ENCODE measurements at regions not wholly inside any gene's neighbourhood (a gene's known extent, or its start where the extent isn't known, plus 50 kb on each side); places are given as distances from the start of the nearest gene placed in this dataset.

DNA sequence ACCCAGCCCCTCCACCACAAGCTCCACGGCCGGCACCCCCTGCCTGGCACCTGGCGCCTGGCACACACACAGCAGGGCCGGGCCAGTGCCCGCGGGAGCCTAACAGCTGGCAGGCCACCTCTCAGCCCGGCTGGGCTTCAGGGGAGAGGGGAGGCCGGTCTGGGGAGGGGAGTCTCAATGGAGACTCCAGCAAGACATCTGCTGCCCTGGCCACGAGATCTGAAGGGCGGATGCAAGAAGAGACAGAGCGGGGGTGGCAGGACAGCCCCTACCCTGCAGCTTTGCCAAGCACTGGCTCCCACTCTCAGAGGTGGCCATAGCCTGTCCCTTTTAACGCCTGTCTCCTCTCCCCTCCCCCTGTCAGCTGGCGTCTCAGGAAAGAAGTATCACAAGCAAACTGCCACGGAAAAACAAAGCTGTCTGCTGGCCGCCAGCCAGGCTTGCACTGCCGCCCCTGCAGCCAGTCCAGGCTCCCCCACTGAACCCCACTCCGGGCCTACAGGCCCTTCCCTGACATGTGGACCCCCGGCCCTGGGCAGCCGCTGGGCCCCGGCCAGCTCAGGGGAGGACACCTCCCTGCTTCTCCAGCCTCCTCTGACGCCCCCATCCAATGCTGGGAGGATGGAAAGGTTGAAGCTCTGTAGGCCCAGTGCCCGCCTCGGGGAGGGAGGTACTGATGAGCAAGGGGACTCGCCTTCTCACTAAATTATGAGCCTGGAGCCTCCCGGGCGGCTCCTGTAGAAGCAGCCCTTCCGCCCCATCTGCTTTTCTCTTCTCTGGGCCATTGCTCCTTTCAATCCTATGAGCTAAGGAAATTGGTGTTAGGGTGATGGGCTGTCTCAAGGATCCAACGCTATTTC, 178.4 kb downstream of the ARHGAP12 start:
- TF ChIP-seq, protein P1, sequence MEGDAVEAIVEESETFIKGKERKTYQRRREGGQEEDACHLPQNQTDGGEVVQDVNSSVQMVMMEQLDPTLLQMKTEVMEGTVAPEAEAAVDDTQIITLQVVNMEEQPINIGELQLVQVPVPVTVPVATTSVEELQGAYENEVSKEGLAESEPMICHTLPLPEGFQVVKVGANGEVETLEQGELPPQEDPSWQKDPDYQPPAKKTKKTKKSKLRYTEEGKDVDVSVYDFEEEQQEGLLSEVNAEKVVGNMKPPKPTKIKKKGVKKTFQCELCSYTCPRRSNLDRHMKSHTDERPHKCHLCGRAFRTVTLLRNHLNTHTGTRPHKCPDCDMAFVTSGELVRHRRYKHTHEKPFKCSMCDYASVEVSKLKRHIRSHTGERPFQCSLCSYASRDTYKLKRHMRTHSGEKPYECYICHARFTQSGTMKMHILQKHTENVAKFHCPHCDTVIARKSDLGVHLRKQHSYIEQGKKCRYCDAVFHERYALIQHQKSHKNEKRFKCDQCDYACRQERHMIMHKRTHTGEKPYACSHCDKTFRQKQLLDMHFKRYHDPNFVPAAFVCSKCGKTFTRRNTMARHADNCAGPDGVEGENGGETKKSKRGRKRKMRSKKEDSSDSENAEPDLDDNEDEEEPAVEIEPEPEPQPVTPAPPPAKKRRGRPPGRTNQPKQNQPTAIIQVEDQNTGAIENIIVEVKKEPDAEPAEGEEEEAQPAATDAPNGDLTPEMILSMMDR (IDR thresholded peaks at IDR 0.05): no peak
- Histone ChIP-seq H3K27me3 (no peaks in the 10 kb centered on the region), H3K9me3 (no peaks in the 10 kb centered on the region), H3K27ac (peak overlapping the region; percentile 36 to 53), H3K4me3 (no peak overlapping the region), H3K4me1 (peaks cover 0 to 34% (median 19%) of the 10 kb centered on the region in 4 donors), H3K36me3 (no peaks in the 10 kb centered on the region)
- peak in 1 of 2 donors; percentile 74 for DNase-seq
- intact Hi-C loops (cut with DNase I; ENCODE audit: low total_unique reads): no loop called here

DNA sequence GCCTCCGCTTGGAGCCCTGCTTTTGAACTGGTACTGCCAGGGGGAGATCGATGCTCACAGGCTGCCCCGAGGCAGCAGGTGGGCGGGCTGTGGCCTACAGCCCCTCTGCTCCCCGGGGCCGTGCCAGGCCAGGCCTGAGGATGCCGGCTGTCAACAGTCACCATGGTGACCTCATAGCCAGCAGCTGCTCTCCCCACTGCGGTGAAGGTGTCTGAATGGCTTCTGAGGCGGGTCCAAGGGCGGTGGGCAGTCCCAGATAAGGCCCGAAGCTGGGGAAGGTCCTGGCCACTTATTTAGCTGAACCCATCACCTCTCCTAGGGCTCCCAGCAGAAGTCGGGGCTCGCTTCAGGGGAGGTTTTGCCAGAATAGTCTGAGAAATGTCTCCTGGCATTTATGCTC, 179.3 kb downstream of the ARHGAP12 start:
- Histone ChIP-seq H3K4me1 (peaks cover 0 to 27% (median 14%) of the 10 kb centered on the region in 4 donors), H3K36me3 (no peaks in the 10 kb centered on the region), H3K9me3 (no peaks in the 10 kb centered on the region), H3K27ac (peak overlapping the region; percentile 36 to 53), H3K4me3 (no peak overlapping the region), H3K27me3 (no peaks in the 10 kb centered on the region)
- DNase-seq: peak in 1 of 2 donors; percentile 57
- TF ChIP-seq, protein P1 (IDR thresholded peaks at IDR 0.05): no peak
- intact Hi-C loops (cut with DNase I; ENCODE audit: low total_unique reads): no loop called here

DNA sequence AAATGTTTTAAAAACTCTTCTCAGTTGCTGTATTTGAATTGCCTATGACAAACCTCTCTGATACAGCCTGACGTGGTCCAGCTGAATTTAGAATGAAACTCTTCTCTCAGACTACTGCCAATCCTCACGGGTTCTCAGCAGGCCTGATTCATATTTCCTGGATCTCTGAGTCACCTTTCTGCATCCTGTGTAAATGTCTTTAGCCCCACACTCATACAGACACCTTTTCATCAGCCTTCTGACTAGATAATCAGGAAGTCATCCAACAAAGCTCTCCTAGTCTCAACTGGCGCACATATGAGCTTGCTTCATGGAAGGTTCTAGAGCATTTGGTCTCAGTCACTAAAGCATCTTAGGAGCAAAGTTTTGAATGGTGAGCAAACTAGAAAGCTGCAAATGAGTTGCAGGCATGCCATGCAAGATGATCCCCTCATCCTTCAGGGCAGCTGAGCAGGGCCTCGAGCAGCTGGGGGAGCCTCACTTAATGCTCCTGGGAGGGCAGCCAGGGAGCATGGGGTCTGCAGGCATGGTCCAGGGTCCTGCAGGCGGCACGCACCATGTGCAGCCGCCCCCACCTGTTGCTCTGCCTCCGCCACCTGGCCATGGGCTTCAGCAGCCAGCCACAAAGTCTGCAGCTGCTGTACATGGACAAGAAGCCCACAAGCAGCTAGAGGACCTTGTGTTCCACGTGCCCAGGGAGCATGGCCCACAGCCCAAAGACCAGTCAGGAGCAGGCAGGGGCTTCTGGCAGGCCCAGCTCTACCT, 182.8 kb downstream of the ARHGAP12 start:
- no peak overlapping the region for H3K27ac ChIP-seq
- no peaks in the 10 kb centered on the region for H3K27me3 ChIP-seq
- peaks cover 0 to 22% (median 14%) of the 10 kb centered on the region in 4 donors for H3K4me1 ChIP-seq
- intact Hi-C loops (cut with DNase I; ENCODE audit: low total_unique reads): no loop called here
- no peaks in the 10 kb centered on the region for H3K36me3 ChIP-seq
- DNase-seq: no peak
- H3K9me3 ChIP-seq: no peaks in the 10 kb centered on the region
- TF ChIP-seq, protein P1 (IDR thresholded peaks at IDR 0.05): no peak
- no peak overlapping the region for H3K4me3 ChIP-seq

GRCh38 chr10:31744025-31744424, 184.6 kb downstream of the ARHGAP12 start:
- Histone ChIP-seq H3K4me1 (peaks cover 0 to 5% (median 0%) of the 10 kb centered on the region in 4 donors), H3K27ac (no peak overlapping the region), H3K27me3 (no peaks in the 10 kb centered on the region), H3K36me3 (no peaks in the 10 kb centered on the region), H3K9me3 (no peaks in the 10 kb centered on the region), H3K4me3 (no peak overlapping the region)
- DNase-seq: no peak
- intact Hi-C loops (cut with DNase I; ENCODE audit: low total_unique reads): no loop called here
- TF ChIP-seq, protein P1 (IDR thresholded peaks at IDR 0.05): no peak

DNA sequence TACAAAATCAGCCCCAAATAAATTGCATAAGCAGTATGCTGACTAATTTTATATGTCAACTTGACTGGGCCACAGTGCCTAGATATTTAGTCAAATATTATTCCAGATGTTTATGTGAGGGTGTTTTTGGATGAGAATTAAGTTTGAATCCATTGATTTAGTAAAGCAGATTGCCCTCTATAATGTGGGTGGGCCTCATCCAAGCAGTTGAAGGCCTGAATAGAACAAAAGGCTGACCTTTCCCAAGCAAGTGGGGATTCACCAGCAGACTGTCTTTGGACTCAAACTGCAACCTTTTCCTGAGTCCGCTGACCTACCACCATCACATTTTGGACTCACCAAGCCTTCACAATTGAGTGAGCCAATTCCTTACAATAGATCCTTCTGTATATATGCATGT, 186.4 kb downstream of the ARHGAP12 start:
- Histone ChIP-seq H3K4me3 (no peak overlapping the region), H3K4me1 (peaks cover 0 to 5% (median 0%) of the 10 kb centered on the region in 4 donors), H3K27me3 (no peaks in the 10 kb centered on the region), H3K9me3 (no peaks in the 10 kb centered on the region), H3K27ac (no peak overlapping the region), H3K36me3 (no peaks in the 10 kb centered on the region)
- TF ChIP-seq, protein P1 (IDR thresholded peaks at IDR 0.05): no peak
- DNase-seq: no peak
- intact Hi-C loops (cut with DNase I; ENCODE audit: low total_unique reads): no loop called here

All from tibial artery (tissue), 4 donors.